HL-60 (cell line): ENCODE measurements at regions not wholly inside any gene's neighbourhood (a gene's known extent, or its start where the extent isn't known, plus 50 kb on each side); places are given as distances from the start of the nearest gene placed in this dataset.

Experiments used
- DNase-seq, 2 experiments: peaks; one replicate each; pipeline ENCODE4 v3.0.0-alpha.2; 2010 to 2020; ENCODE audit warnings: low read depth in 1 of 2, low spot score in 1 of 2
- H3K27ac ChIP-seq: fragments of 250-450 bp; sonication (Bioruptor Pico); replicated peaks from 2 replicates; pipeline ENCODE4 v1.5.1; 2020; ENCODE audit warnings: mild to moderate bottlenecking, moderate library complexity
- H3K27me3 ChIP-seq: fragments of 250-450 bp; sonication (Bioruptor Pico); 2 replicates; pipeline ENCODE4 v1.5.1; 2021; ENCODE audit warnings: mild to moderate bottlenecking, moderate library complexity; ENCODE audit not compliant: insufficient read depth, poor library complexity, severe bottlenecking
- H3K4me3 ChIP-seq: replicated peaks from 2 replicates; pipeline ENCODE4 v1.5.1; 2011; ENCODE audit warnings: mild to moderate bottlenecking, control low read depth, low read length; ENCODE audit not compliant: insufficient read depth
- CTCF ChIP-seq: IDR thresholded peaks from one replicate; pipeline ENCODE4 v1.5.1; 2011; ENCODE audit warnings: low read length, control low read depth, inconsistent platforms; ENCODE audit not compliant: insufficient read depth
- GABPA ChIP-seq: IDR thresholded peaks from 2 replicates; pipeline ENCODE4 v1.6.1; 2012; ENCODE audit warnings: low read depth
- POLR2AphosphoS5 ChIP-seq: IDR thresholded peaks from 2 replicates; pipeline ENCODE4 v1.6.1; 2012; ENCODE audit warnings: low read depth
- REST ChIP-seq: IDR thresholded peaks from 2 replicates; pipeline ENCODE4 v1.6.1; 2012; ENCODE audit warnings: low read depth; ENCODE audit not compliant: insufficient replicate concordance
- SPI1 ChIP-seq: IDR thresholded peaks from 2 replicates; pipeline ENCODE4 v1.6.1; 2012; ENCODE audit warnings: low read depth, mild to moderate bottlenecking, borderline replicate concordance

- TF ChIP-seq POLR2AphosphoS5 (no peak), GABPA (no peak), SPI1 (no peak), CTCF (no peak), REST (no peak)
- no peak for DNase-seq
- Histone ChIP-seq H3K27ac (no peak overlapping the region), H3K4me3 (no peak overlapping the region), H3K27me3 (no peaks in the 10 kb centered on the region)
These were observed 1383.7 kb downstream of the MRPL39 start for GRCh38 chr21:24223624-24224023.

GRCh38 chr21:24222676-24223075 is 1384.6 kb downstream of the MRPL39 start:
- Histone ChIP-seq H3K27me3 (no peaks in the 10 kb centered on the region), H3K27ac (no peak overlapping the region), H3K4me3 (no peak overlapping the region)
- TF ChIP-seq REST (no peak), SPI1 (no peak), GABPA (no peak), CTCF (no peak), POLR2AphosphoS5 (no peak)
- DNase-seq = no peak

GRCh38 chr21:24220446-24220845 is 1386.8 kb downstream of the MRPL39 start:
- TF ChIP-seq REST (no peak), SPI1 (no peak), CTCF (no peak), POLR2AphosphoS5 (no peak), GABPA (no peak)
- Histone ChIP-seq H3K4me3 (no peak overlapping the region), H3K27me3 (no peaks in the 10 kb centered on the region), H3K27ac (no peak overlapping the region)
- DNase-seq = no peak
